IMR-90 (cell line): ENCODE measurements at regions not wholly inside any gene's neighbourhood (a gene's known extent, or its start where the extent isn't known, plus 50 kb on each side); places are given as distances from the start of the nearest gene placed in this dataset.

ENCODE experiments used
- ATAC-seq: fragments of 200-7000 bp; cut with Tn5 transposase; 2 replicates; pipeline ENCODE4 v1.9.1; 2020; ENCODE audit warnings: low read depth, mild to moderate bottlenecking, moderate library complexity
- BruUV-seq: library from RNA; stranded (reverse); fragments of 400-500 nt; replicated peaks from 2 replicates; lab custom pipeline; 2021; lab: Mats Ljungman, UMichigan
- CTCF ChIA-PET: fragments of 300-600 bp; formaldehyde crosslinking; extraction: SDS; loops from one replicate; lab custom pipeline; 2021; ENCODE audit warnings: antibody characterized with exemption; lab: Yijun Ruan, JAX
- POLR2A ChIA-PET: fragments of 300-600 bp; sonication (Branson Sonifier 250); formaldehyde crosslinking; loops from one replicate; lab custom pipeline; 2022; ENCODE audit warnings: antibody characterized with exemption; ENCODE audit not compliant: unreplicated experiment; lab: Charles Lee
- DNase-seq: peaks from one replicate; pipeline ENCODE4 v3.0.0; 2013
- H2AFZ ChIP-seq: replicated peaks from 2 replicates; pipeline ENCODE3; 2013; ENCODE audit warnings: low read length, mild to moderate bottlenecking; ENCODE audit not compliant: poor library complexity
- H2AK5ac ChIP-seq: 2 replicates; pipeline ENCODE4 v1.6.1; 2013; ENCODE audit warnings: low read depth, low read length, inconsistent platforms
- H2AK9ac ChIP-seq: replicated peaks from 2 replicates; pipeline ENCODE3; 2013; ENCODE audit warnings: mild to moderate bottlenecking, low read depth, low read length, moderate library complexity; ENCODE audit not compliant: poor library complexity
- H2BK120ac ChIP-seq: 2 replicates; pipeline ENCODE4 v1.6.1; 2013; ENCODE audit warnings: low read depth, low read length, inconsistent platforms
- H2BK15ac ChIP-seq: 3 replicates; pipeline ENCODE4 v1.6.1; 2013; ENCODE audit warnings: low read depth, low read length, inconsistent platforms
- H2BK20ac ChIP-seq: 2 replicates; pipeline ENCODE4 v1.6.1; 2013; ENCODE audit warnings: low read depth, mild to moderate bottlenecking, inconsistent platforms, low read length, moderate library complexity
- H2BK5ac ChIP-seq: 2 replicates; pipeline ENCODE4 v1.6.1; 2013; ENCODE audit warnings: mild to moderate bottlenecking, low read depth, low read length, inconsistent platforms; ENCODE audit not compliant: poor library complexity, severe bottlenecking
- H3K14ac ChIP-seq: replicated peaks from 2 replicates; pipeline ENCODE4 v1.6.1; 2013; ENCODE audit warnings: low read depth, low read length, inconsistent platforms
- H3K18ac ChIP-seq: 2 replicates; pipeline ENCODE4 v1.6.1; 2013; ENCODE audit warnings: low read depth, low read length, control low read depth
- H3K23ac ChIP-seq: 2 replicates; pipeline ENCODE4 v1.6.1; 2013; ENCODE audit warnings: low read depth, low read length, inconsistent platforms
- H3K27ac ChIP-seq: 2 replicates; pipeline ENCODE4 v1.5.1; 2013; ENCODE audit warnings: mild to moderate bottlenecking, control low read depth, low read length; ENCODE audit not compliant: insufficient read depth
- H3K27me3 ChIP-seq: 2 replicates; pipeline ENCODE4 v1.6.1; 2013; ENCODE audit warnings: low read length; ENCODE audit not compliant: control insufficient read depth, insufficient read depth
- H3K36me3 ChIP-seq: 2 replicates; pipeline ENCODE4 v1.6.1; 2013; ENCODE audit warnings: low read length, mixed read lengths; ENCODE audit not compliant: control insufficient read depth, insufficient read depth
- H3K4ac ChIP-seq: 2 replicates; pipeline ENCODE4 v1.6.1; 2013; ENCODE audit warnings: low read depth, low read length, inconsistent platforms
- H3K4me1 ChIP-seq: 2 replicates; pipeline ENCODE4 v1.6.1; 2013; ENCODE audit warnings: low read length, mixed read lengths; ENCODE audit not compliant: control insufficient read depth, insufficient read depth
- H3K4me2 ChIP-seq: 2 replicates; pipeline ENCODE4 v1.6.1; 2013; ENCODE audit warnings: low read depth, mild to moderate bottlenecking, control low read depth, low read length, moderate library complexity
- H3K4me3 ChIP-seq: 2 replicates; pipeline ENCODE4 v1.5.1; 2013; ENCODE audit warnings: low read depth, mild to moderate bottlenecking, control low read depth, low read length, moderate library complexity; ENCODE audit not compliant: insufficient read depth
- H3K56ac ChIP-seq: 2 replicates; pipeline ENCODE4 v1.6.1; 2013; ENCODE audit warnings: low read length, inconsistent platforms; ENCODE audit not compliant: insufficient read depth; ENCODE audit errors: extremely low read depth
- H3K79me1 ChIP-seq, 2 experiments: 2 replicates each; pipeline ENCODE4 v1.6.1; 2013; ENCODE audit warnings: low read length in 2 of 2, inconsistent platforms in 1 of 2, low read depth in 1 of 2
- H3K9ac ChIP-seq: 2 replicates; pipeline ENCODE4 v1.6.1; 2013; ENCODE audit warnings: low read depth, low read length, control low read depth
- H3K9me1 ChIP-seq: 2 replicates; pipeline ENCODE4 v1.6.1; 2013; ENCODE audit warnings: low read length, inconsistent platforms; ENCODE audit not compliant: insufficient read depth
- H3K9me3 ChIP-seq: 2 replicates; pipeline ENCODE4 v1.6.1; 2013; ENCODE audit warnings: low read length; ENCODE audit not compliant: control insufficient read depth, insufficient read depth
- H4K20me1 ChIP-seq: 2 replicates; pipeline ENCODE4 v1.6.1; 2013; ENCODE audit warnings: low read length, inconsistent platforms; ENCODE audit not compliant: insufficient read depth
- H4K5ac ChIP-seq: 2 replicates; pipeline ENCODE4 v1.6.1; 2013; ENCODE audit warnings: mild to moderate bottlenecking, low read depth, low read length, control low read depth
- H4K8ac ChIP-seq, 2 experiments: 2 replicates each; pipeline ENCODE4 v1.6.1; 2013; ENCODE audit warnings: low read depth in 2 of 2, low read length in 2 of 2, control low read depth in 1 of 2, inconsistent platforms in 1 of 2
- H4K91ac ChIP-seq: 2 replicates; pipeline ENCODE4 v1.6.1; 2013; ENCODE audit warnings: low read depth, low read length, inconsistent platforms; ENCODE audit not compliant: insufficient read depth
- CEBPB ChIP-seq: IDR thresholded peaks from 2 replicates; pipeline ENCODE4 v1.6.1; 2012; ENCODE audit warnings: low read depth, low read length, improper control_type of control experiment
- CHD1 ChIP-seq: IDR thresholded peaks from 2 replicates; pipeline ENCODE4 v1.6.1; 2012; ENCODE audit warnings: low read depth, low read length, improper control_type of control experiment
- CTCF ChIP-seq: conservative IDR thresholded peaks from 2 replicates; pipeline ENCODE4 v1.5.1; 2012; ENCODE audit warnings: mild to moderate bottlenecking, low read depth, low read length, improper control_type of control experiment
- ELK1 ChIP-seq: fragments of 150-350 bp; IDR thresholded peaks from 2 replicates; pipeline ENCODE4 v1.6.1; 2016; ENCODE audit warnings: low read depth, mild to moderate bottlenecking, low read length, moderate library complexity, borderline replicate concordance
- RAD21 ChIP-seq: IDR thresholded peaks from 2 replicates; pipeline ENCODE4 v1.6.1; 2012; ENCODE audit warnings: low read length, improper control_type of control experiment
- RCOR1 ChIP-seq: IDR thresholded peaks from 2 replicates; pipeline ENCODE4 v1.6.1; 2012; ENCODE audit warnings: mild to moderate bottlenecking, low read length, improper control_type of control experiment; ENCODE audit not compliant: insufficient replicate concordance
- WGBS, 2 experiments: methylation state at CpG; one replicate each; pipeline versions ENCODE4 v1.1.5 to v1.1.7; 2013; ENCODE audit warnings: missing lambda C conversion rate in 2 of 2; ENCODE audit not compliant: insufficient read length in 1 of 2; ENCODE audit errors: extremely low coverage in 2 of 2; 5-methylcytosine and 5-hydroxymethylcytosine counted together
- dilution Hi-C: fragments of 300-500 bp; cut with HindIII; formaldehyde crosslinking; loops from one replicate; pipeline ENCODE4 v1.14.3; 2018; ENCODE audit warnings: low sequenced_read_pairs; ENCODE audit not compliant: unreplicated experiment
- in situ Hi-C: fragments of 300-500 bp; cut with MboI; formaldehyde crosslinking; loops from 3 replicates; pipeline ENCODE4 v1.14.3; 2019; ENCODE audit warnings: low sequenced_read_pairs, inconsistent platforms, mixed read lengths
- intact Hi-C: fragments of 100-400 bp; cut with micrococcal nuclease; formaldehyde crosslinking; loops from 2 replicates; pipeline ENCODE4 v1.10.0; 2022

- Histone ChIP-seq H3K9ac (no peak overlapping the region), H2BK120ac (peak overlapping the region; percentile 76), H3K9me3 (no peaks in the 10 kb centered on the region; the same call in 1 of the 2 replicates), H3K18ac (no peak overlapping the region; the same call in 1 of the 2 replicates), H4K8ac (peak overlapping the region in 1 of 2 experiments; percentile 67; a peak in 2 of 4 replicates), H4K20me1 (no peaks in the 10 kb centered on the region), H4K91ac (peak overlapping the region; percentile 70; the same call in 1 of the 2 replicates), H3K4me2 (no peak overlapping the region), H3K79me1 (no peaks in the 10 kb centered on the region), H3K27me3 (no peaks in the 10 kb centered on the region), H3K9me1 (no peaks in the 10 kb centered on the region), H3K27ac (no peak overlapping the region; the same call in 1 of the 2 replicates), H3K56ac (no peak overlapping the region; the same call in none of the 2 replicates), H2AK9ac (no peak overlapping the region), H3K4me1 (peaks cover 7% of the 10 kb centered on the region), H3K23ac (no peak overlapping the region), H3K36me3 (no peaks in the 10 kb centered on the region), H2AFZ (no peak overlapping the region), H2BK20ac (peak overlapping the region; percentile 36; the same call in 1 of the 2 replicates), H3K14ac (no peak overlapping the region; the same call in 1 of the 2 replicates), H2AK5ac (peak overlapping the region; percentile 94; the same call in 1 of the 2 replicates), H3K4ac (no peak overlapping the region), H4K5ac (no peak overlapping the region), H3K4me3 (no peak overlapping the region), H2BK15ac (peak overlapping the region; percentile 94; the same call in 2 of the 3 replicates), H2BK5ac (peak overlapping the region; percentile 68)
- intact Hi-C loops, result no loop called here
- ATAC-seq, result no peak; the same call in 1 of the 2 replicates
- peak; percentile 64 for DNase-seq
- TF ChIP-seq RCOR1 (no peak), CHD1 (no peak), CTCF (no peak), CEBPB (peak; percentile 48; the same call in 1 of the 2 replicates), RAD21 (no peak), ELK1 (no peak)
- POLR2A ChIA-PET, result no interaction called here
- in situ Hi-C loops, result no loop called here
- CTCF ChIA-PET, result no interaction called here
- no TSS peak for BruUV-seq
- no CpG with 5 or more reads among the region's 3 CpGs for WGBS, 2 experiments
- dilution Hi-C loops, result no loop called here
These were observed 259.1 kb upstream of the RBMS1 start for GRCh38 chr2:160752475-160753330.
